ENCODE measurements at regions not wholly inside any gene's neighbourhood (a gene's known extent, or its start where the extent isn't known, plus 50 kb on each side); places are given as distances from the start of the nearest gene placed in this dataset.

DNA sequence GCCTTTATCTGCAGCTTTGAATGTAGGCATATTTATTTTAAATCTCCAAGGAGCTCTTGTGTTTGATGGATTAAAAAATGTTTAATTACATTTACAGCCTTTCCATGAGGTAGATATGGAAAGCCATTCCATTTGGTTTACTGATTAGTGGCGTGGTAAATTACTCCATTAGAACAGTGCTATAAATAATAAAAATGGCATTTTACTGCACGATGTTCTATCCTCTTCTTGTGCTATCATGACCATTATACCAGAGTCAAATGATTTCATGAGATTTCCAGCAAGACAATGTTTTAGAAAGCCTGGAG, 250.9 kb upstream of the HTR2A start:
- TF ChIP-seq EZH2 (IDR thresholded peaks at IDR 0.05; ENCODE audit: low read length): no peak
- no peak for TF ChIP-seq CTCF (optimal IDR thresholded peaks at IDR 0.05 in 1 of 3, IDR thresholded peaks at IDR 0.05 in 1 of 3, conservative IDR thresholded peaks at IDR 0.05 in 1 of 3; ENCODE audit: extremely low read depth in 1 of 3, insufficient read depth in 2 of 3, low read length in 3 of 3)
- H3K27me3 ChIP-seq (ENCODE audit: control insufficient read depth, extremely low read depth, insufficient read depth, low read length): no peaks in the 10 kb centered on the region
- no peak overlapping the region for H3K4me3 ChIP-seq (ENCODE audit: control insufficient read depth in 2 of 3, extremely low read depth in 1 of 3, insufficient read depth in 2 of 3, low read depth in 1 of 3, low read length in 3 of 3)
- H3K4me1 ChIP-seq (ENCODE audit: control insufficient read depth, extremely low read depth, insufficient read depth, low read length): no peaks in the 10 kb centered on the region
- dilution Hi-C loops (cut with MboI; ENCODE audit: extremely low pct_ligation_motif_present, low sequenced_read_pairs): no loop called here
- H3K36me3 ChIP-seq (ENCODE audit: control insufficient read depth in 2 of 2, extremely low read depth in 1 of 2, insufficient read depth in 2 of 2, low read length in 2 of 2): no peaks in the 10 kb centered on the region
- H3K27ac ChIP-seq (ENCODE audit: control insufficient read depth, insufficient read depth, low read length): no peak overlapping the region
- no peaks in the 10 kb centered on the region for H3K9me3 ChIP-seq (ENCODE audit: control insufficient read depth, low read depth, low read length)
- H3K4me2 ChIP-seq (ENCODE audit: control insufficient read depth, extremely low read depth, insufficient read depth, low read depth, low read length): no peak overlapping the region
- H3K79me2 ChIP-seq (ENCODE audit: control insufficient read depth, insufficient read depth, low read length): no peaks in the 10 kb centered on the region
- H2AFZ ChIP-seq (ENCODE audit: control insufficient read depth, low read length): no peak overlapping the region
- no peaks in the 10 kb centered on the region for H3K9me1 ChIP-seq (ENCODE audit: control insufficient read depth, extremely low read depth, insufficient read depth, low read length)
- no peak for FAIRE-seq
- H4K20me1 ChIP-seq (ENCODE audit: control insufficient read depth, extremely low read depth, insufficient read depth, low read length): no peaks in the 10 kb centered on the region
- no peak for DNase-seq (ENCODE audit: low read depth, low spot score)
- H3K9ac ChIP-seq (ENCODE audit: control insufficient read depth, extremely low read depth, insufficient read depth, low read length): no peak overlapping the region

DNA sequence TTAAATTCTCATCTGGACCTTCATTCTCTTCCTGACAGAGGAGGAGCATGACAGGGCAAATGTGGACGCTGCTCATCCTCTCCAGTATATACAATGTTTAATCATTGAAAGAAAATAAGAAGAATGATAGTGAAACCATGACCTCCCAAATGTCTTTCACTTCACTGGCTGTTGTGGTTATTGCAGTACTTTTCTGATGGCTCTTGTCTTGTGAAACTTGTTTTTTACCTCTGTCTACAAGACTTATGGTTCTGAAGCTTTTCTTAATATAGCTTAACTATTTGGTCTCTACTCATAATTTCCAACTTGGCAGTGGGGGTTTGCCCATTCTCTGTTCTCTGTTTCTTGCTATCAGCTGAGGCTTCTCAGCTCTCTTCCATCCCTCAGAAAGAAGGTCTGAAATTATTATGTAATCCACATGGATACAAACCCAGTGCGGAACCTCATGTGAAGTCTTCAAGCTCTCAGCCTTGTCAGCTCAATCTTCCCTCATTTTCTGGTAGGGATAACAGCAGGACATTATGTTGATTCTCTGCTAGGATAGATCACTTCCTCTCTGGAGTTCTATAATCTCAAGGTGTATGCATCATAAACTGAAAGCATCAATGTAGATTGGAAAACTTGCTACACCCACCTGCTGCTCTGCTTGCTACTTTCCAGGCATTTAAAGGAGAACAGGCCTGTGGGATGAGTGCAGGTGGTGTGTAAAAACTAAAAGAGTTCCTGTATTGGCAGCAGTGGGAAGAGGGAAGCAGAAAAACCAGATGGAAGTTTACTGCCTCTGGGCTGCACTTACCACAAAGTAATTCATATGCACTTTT, 250.3 kb upstream of the HTR2A start:
- no peak overlapping the region for H3K4me2 ChIP-seq (ENCODE audit: control insufficient read depth, extremely low read depth, insufficient read depth, low read depth, low read length)
- DNase-seq (ENCODE audit: low read depth, low spot score) (no peak), FAIRE-seq (no peak)
- H4K20me1 ChIP-seq (ENCODE audit: control insufficient read depth, extremely low read depth, insufficient read depth, low read length): no peaks in the 10 kb centered on the region
- TF ChIP-seq EZH2 (IDR thresholded peaks at IDR 0.05; ENCODE audit: low read length): no peak
- no peak for TF ChIP-seq CTCF (optimal IDR thresholded peaks at IDR 0.05 in 1 of 3, IDR thresholded peaks at IDR 0.05 in 1 of 3, conservative IDR thresholded peaks at IDR 0.05 in 1 of 3; ENCODE audit: extremely low read depth in 1 of 3, insufficient read depth in 2 of 3, low read length in 3 of 3)
- no peaks in the 10 kb centered on the region for H3K36me3 ChIP-seq (ENCODE audit: control insufficient read depth in 2 of 2, extremely low read depth in 1 of 2, insufficient read depth in 2 of 2, low read length in 2 of 2)
- no peaks in the 10 kb centered on the region for H3K4me1 ChIP-seq (ENCODE audit: control insufficient read depth, extremely low read depth, insufficient read depth, low read length)
- H3K4me3 ChIP-seq (ENCODE audit: control insufficient read depth in 2 of 3, extremely low read depth in 1 of 3, insufficient read depth in 2 of 3, low read depth in 1 of 3, low read length in 3 of 3): no peak overlapping the region
- no peaks in the 10 kb centered on the region for H3K9me3 ChIP-seq (ENCODE audit: control insufficient read depth, low read depth, low read length)
- H3K27ac ChIP-seq (ENCODE audit: control insufficient read depth, insufficient read depth, low read length): no peak overlapping the region
- no peaks in the 10 kb centered on the region for H3K27me3 ChIP-seq (ENCODE audit: control insufficient read depth, extremely low read depth, insufficient read depth, low read length)
- H3K9me1 ChIP-seq (ENCODE audit: control insufficient read depth, extremely low read depth, insufficient read depth, low read length): no peaks in the 10 kb centered on the region
- H3K9ac ChIP-seq (ENCODE audit: control insufficient read depth, extremely low read depth, insufficient read depth, low read length): no peak overlapping the region
- dilution Hi-C loops (cut with MboI; ENCODE audit: extremely low pct_ligation_motif_present, low sequenced_read_pairs): no loop called here
- H3K79me2 ChIP-seq (ENCODE audit: control insufficient read depth, insufficient read depth, low read length): no peaks in the 10 kb centered on the region
- H2AFZ ChIP-seq (ENCODE audit: control insufficient read depth, low read length): no peak overlapping the region
